Sigmoid colon (tissue), 6 donors: ENCODE measurements at regions not wholly inside any gene's neighbourhood (a gene's known extent, or its start where the extent isn't known, plus 50 kb on each side); places are given as distances from the start of the nearest gene placed in this dataset.

Experiments used
- DNase-seq: peaks from one replicate; pipeline ENCODE4 v3.0.0-alpha.2; 2019
- H3K27ac ChIP-seq, 4 donors: fragments of 200-600 bp; sonication (generic); one replicate each; pipeline ENCODE4 v1.5.1; 2016 to 2019; ENCODE audit warnings: mild to moderate bottlenecking in 1 of 4
- H3K27me3 ChIP-seq, 3 donors: fragments of 200-600 bp; sonication (generic); one replicate each; pipeline ENCODE4 v1.5.1; 2019; ENCODE audit warnings: mild to moderate bottlenecking in 1 of 3
- H3K36me3 ChIP-seq, 4 donors: fragments of 200-600 bp; sonication (generic); one replicate each; pipeline ENCODE4 v1.5.1; 2016 to 2019
- H3K4me1 ChIP-seq, 4 donors: fragments of 200-600 bp; sonication (generic); one replicate each; pipeline ENCODE4 v1.5.1; 2017 to 2019
- H3K4me3 ChIP-seq, 4 donors: fragments of 200-600 bp; sonication (generic); one replicate each; pipeline ENCODE4 v1.5.1; 2017 to 2019; ENCODE audit warnings: mild to moderate bottlenecking in 2 of 4, moderate library complexity in 1 of 4
- H3K9me3 ChIP-seq, 4 donors: fragments of 200-600 bp in 3 of 4; sonication (generic) in 3 of 4; one replicate each; pipeline versions ENCODE4 v1.5.1 to v1.6.1; 2013 to 2019
- CTCF ChIP-seq, 4 experiments: fragments of 450-650 bp in 3 of 4; fragments of 200-600 bp in 1 of 4; IDR thresholded peaks; one replicate each; pipeline ENCODE4 v1.5.1; 2016 to 2019; ENCODE audit warnings: antibody characterized with exemption in 4 of 4, mild to moderate bottlenecking in 3 of 4, moderate library complexity in 2 of 4
- EP300 ChIP-seq, 4 donors: sonication (generic); formaldehyde crosslinking; IDR thresholded peaks; one replicate each; pipeline ENCODE4 v1.6.1; 2017; ENCODE audit warnings: antibody characterized with exemption in 4 of 4
- POLR2A ChIP-seq, 2 donors: fragments of 450-650 bp; IDR thresholded peaks; one replicate each; pipeline ENCODE4 v1.6.1; 2016; ENCODE audit warnings: antibody characterized with exemption in 2 of 2, mild to moderate bottlenecking in 2 of 2, moderate library complexity in 2 of 2
- POLR2AphosphoS5 ChIP-seq, 4 donors: sonication (generic); formaldehyde crosslinking; IDR thresholded peaks; one replicate each; pipeline ENCODE4 v1.6.1; 2017; ENCODE audit warnings: antibody characterized with exemption in 4 of 4
- WGBS, 2 donors: extraction: QIAGEN DNeasy Blood & Tissue Kit; methylation state at CpG; one replicate each; pipeline ENCODE4 v1.1.7; 2013; 5-methylcytosine and 5-hydroxymethylcytosine counted together
- intact Hi-C: fragments of 100-400 bp; cut with DNase I; formaldehyde crosslinking; loops from one replicate; pipeline ENCODE4 v1.15.1; 2023
- donor health status: healthy with polysubstance abuse.
- donor health status: healthy.

GRCh38 chr17:62913991-62914570 is 52.0 kb upstream of the TANC2 start:
- Histone ChIP-seq H3K4me3 (no peak overlapping the region), H3K4me1 (no peaks in the 10 kb centered on the region), H3K27me3 (no peaks in the 10 kb centered on the region), H3K27ac (no peak overlapping the region), H3K9me3 (no peaks in the 10 kb centered on the region), H3K36me3 (no peaks in the 10 kb centered on the region)
- TF ChIP-seq CTCF (IDR thresholded peaks at IDR 0.05): no peak
- no peak for TF ChIP-seq POLR2A (IDR thresholded peaks at IDR 0.05)
- no peak for TF ChIP-seq POLR2AphosphoS5 (IDR thresholded peaks at IDR 0.05)
- TF ChIP-seq EP300 (IDR thresholded peaks at IDR 0.05): no peak
- no peak for DNase-seq
- intact Hi-C loops: no loop called here
- 88 to 91% methylated on average over 3 of the region's 3 CpGs for WGBS, 2 donors

- Histone ChIP-seq H3K4me1 (no peaks in the 10 kb centered on the region), H3K4me3 (no peak overlapping the region), H3K27me3 (no peaks in the 10 kb centered on the region), H3K9me3 (no peaks in the 10 kb centered on the region), H3K36me3 (no peaks in the 10 kb centered on the region), H3K27ac (no peak overlapping the region)
- intact Hi-C loops: no loop called here
- no peak for DNase-seq
- TF ChIP-seq POLR2A (IDR thresholded peaks at IDR 0.05) (no peak), POLR2AphosphoS5 (IDR thresholded peaks at IDR 0.05) (no peak), EP300 (IDR thresholded peaks at IDR 0.05) (no peak), CTCF (IDR thresholded peaks at IDR 0.05) (no peak)
- 87 to 88% methylated on average over 4 of the region's 4 CpGs for WGBS, 2 donors
These were observed 53.7 kb upstream of the TANC2 start for GRCh38 chr17:62912363-62912762.

GRCh38 chr17:62911114-62911513 is 54.9 kb upstream of the TANC2 start:
- H3K4me3 ChIP-seq: no peak overlapping the region
- TF ChIP-seq POLR2AphosphoS5 (IDR thresholded peaks at IDR 0.05) (no peak), POLR2A (IDR thresholded peaks at IDR 0.05) (no peak), EP300 (IDR thresholded peaks at IDR 0.05) (no peak), CTCF (IDR thresholded peaks at IDR 0.05) (no peak)
- H3K27ac ChIP-seq: no peak overlapping the region
- no peaks in the 10 kb centered on the region for H3K9me3 ChIP-seq
- no peaks in the 10 kb centered on the region for H3K36me3 ChIP-seq
- no peaks in the 10 kb centered on the region for H3K27me3 ChIP-seq
- WGBS, 2 donors: 75 to 78% methylated on average over 3 of the region's 3 CpGs
- no peaks in the 10 kb centered on the region for H3K4me1 ChIP-seq
- intact Hi-C loops: no loop called here
- DNase-seq: no peak

GRCh38 chr17:62910277-62910676 is 55.8 kb upstream of the TANC2 start:
- 70 to 71% methylated on average over 4 of the region's 4 CpGs for WGBS, 2 donors
- Histone ChIP-seq H3K4me3 (no peak overlapping the region), H3K27me3 (no peaks in the 10 kb centered on the region), H3K27ac (no peak overlapping the region), H3K4me1 (no peaks in the 10 kb centered on the region), H3K36me3 (no peaks in the 10 kb centered on the region), H3K9me3 (no peaks in the 10 kb centered on the region)
- TF ChIP-seq CTCF (IDR thresholded peaks at IDR 0.05) (no peak), EP300 (IDR thresholded peaks at IDR 0.05) (no peak), POLR2A (IDR thresholded peaks at IDR 0.05) (no peak), POLR2AphosphoS5 (IDR thresholded peaks at IDR 0.05) (no peak)
- intact Hi-C loops: no loop called here
- no peak for DNase-seq

GRCh38 chr17:62907961-62908360 is 58.1 kb upstream of the TANC2 start:
- intact Hi-C loops: no loop called here
- no peak for TF ChIP-seq POLR2A (IDR thresholded peaks at IDR 0.05)
- TF ChIP-seq POLR2AphosphoS5 (IDR thresholded peaks at IDR 0.05): no peak
- TF ChIP-seq EP300 (IDR thresholded peaks at IDR 0.05): no peak
- TF ChIP-seq CTCF (IDR thresholded peaks at IDR 0.05): no peak
- Histone ChIP-seq H3K4me1 (no peaks in the 10 kb centered on the region), H3K27me3 (no peaks in the 10 kb centered on the region), H3K9me3 (no peaks in the 10 kb centered on the region), H3K4me3 (no peak overlapping the region), H3K36me3 (no peaks in the 10 kb centered on the region), H3K27ac (no peak overlapping the region)
- DNase-seq: no peak
- 72 to 83% methylated on average over 4 of the region's 4 CpGs for WGBS, 2 donors
